COR-L47 (cell line): ENCODE measurements at regions not wholly inside any gene's neighbourhood (a gene's known extent, or its start where the extent isn't known, plus 50 kb on each side); places are given as distances from the start of the nearest gene placed in this dataset.
A peak's percentile ranks its signal among the peaks of the same experiment; 100 is the strongest.

Experiments used
- DNase-seq: peaks from one replicate; lab custom pipeline; 2025; lab: John Stamatoyannopoulos, UW

- no peak for DNase-seq
These were observed 190.1 kb upstream of the AGAP1 start for GRCh38 chr2:235303499-235304291.

GRCh38 chr2:235305678-235306077 is 188.2 kb upstream of the AGAP1 start:
- no peak for DNase-seq

- DNase-seq: no peak
These were observed 182.8 kb upstream of the AGAP1 start for GRCh38 chr2:235311044-235311443.

GRCh38 chr2:235312571-235312970 is 181.3 kb upstream of the AGAP1 start:
- no peak for DNase-seq

GRCh38 chr2:235314371-235314930 is 179.4 kb upstream of the AGAP1 start:
- DNase-seq: peak; percentile 56

- no peak for DNase-seq
These were observed 174.7 kb upstream of the AGAP1 start for GRCh38 chr2:235319095-235319494.

GRCh38 chr2:235320326-235320725 is 173.5 kb upstream of the AGAP1 start:
- DNase-seq: no peak

- no peak for DNase-seq
These were observed 169.5 kb upstream of the AGAP1 start for GRCh38 chr2:235324324-235324723.

- DNase-seq: no peak
These were observed 168.7 kb upstream of the AGAP1 start for GRCh38 chr2:235325151-235325550.

GRCh38 chr2:235328991-235329390 is 164.9 kb upstream of the AGAP1 start:
- DNase-seq: no peak

- DNase-seq: no peak
These were observed 162.9 kb upstream of the AGAP1 start for GRCh38 chr2:235330775-235331451.

GRCh38 chr2:235332240-235332890 is 161.5 kb upstream of the AGAP1 start:
- DNase-seq: no peak

GRCh38 chr2:235333076-235333475 is 160.8 kb upstream of the AGAP1 start:
- DNase-seq: no peak

GRCh38 chr2:235334179-235334578 is 159.7 kb upstream of the AGAP1 start:
- no peak for DNase-seq

GRCh38 chr2:235343156-235343774 is 150.6 kb upstream of the AGAP1 start:
- no peak for DNase-seq

GRCh38 chr2:235343869-235344268 is 150.0 kb upstream of the AGAP1 start:
- no peak for DNase-seq

GRCh38 chr2:235345745-235346144 is 148.1 kb upstream of the AGAP1 start:
- no peak for DNase-seq

GRCh38 chr2:235347691-235348090 is 146.2 kb upstream of the AGAP1 start:
- no peak for DNase-seq

GRCh38 chr2:235348329-235348728 is 145.5 kb upstream of the AGAP1 start:
- DNase-seq: no peak

GRCh38 chr2:235350234-235350633 is 143.6 kb upstream of the AGAP1 start:
- DNase-seq: no peak

- no peak for DNase-seq
These were observed 141.3 kb upstream of the AGAP1 start for GRCh38 chr2:235352541-235352940.

GRCh38 chr2:235357881-235358280 is 136.0 kb upstream of the AGAP1 start:
- DNase-seq: no peak
